ENCODE measurements at regions not wholly inside any gene's neighbourhood (a gene's known extent, or its start where the extent isn't known, plus 50 kb on each side); places are given as distances from the start of the nearest gene placed in this dataset.
A peak's percentile ranks its signal among the peaks of the same experiment; 100 is the strongest.

GRCh38 chr16:49078104-49078503, 203.5 kb downstream of the CBLN1 start:
- no peak for DNase-seq

GRCh38 chr16:49075709-49076108, 205.9 kb downstream of the CBLN1 start:
- no peak for DNase-seq

- DNase-seq = no peak
Observed at GRCh38 chr16:49068224-49068623, 213.4 kb downstream of the CBLN1 start.

GRCh38 chr16:49067776-49068175, 213.9 kb downstream of the CBLN1 start:
- no peak for DNase-seq

GRCh38 chr16:49061137-49061714, 220.4 kb downstream of the CBLN1 start:
- DNase-seq = no peak

- DNase-seq = no peak
Observed at GRCh38 chr16:49060728-49061127, 220.9 kb downstream of the CBLN1 start.

GRCh38 chr16:49058382-49058781, 223.3 kb downstream of the CBLN1 start:
- no peak for DNase-seq

- no peak for DNase-seq
Observed at GRCh38 chr16:49057936-49058335, 223.7 kb downstream of the CBLN1 start.

- no peak for DNase-seq
Observed at GRCh38 chr16:49057391-49057790, 224.2 kb downstream of the CBLN1 start.

- no peak for DNase-seq
Observed at GRCh38 chr16:49056546-49056945, 225.1 kb downstream of the CBLN1 start.

GRCh38 chr16:49055824-49056545, 225.7 kb downstream of the CBLN1 start:
- DNase-seq = no peak

GRCh38 chr16:49055291-49055690, 226.3 kb downstream of the CBLN1 start:
- no peak for DNase-seq

GRCh38 chr16:49054606-49055005, 227.0 kb downstream of the CBLN1 start:
- no peak for DNase-seq

- DNase-seq = no peak
Observed at GRCh38 chr16:49052846-49053245, 228.8 kb downstream of the CBLN1 start.

GRCh38 chr16:49051576-49051975, 230.1 kb downstream of the CBLN1 start:
- no peak for DNase-seq

- DNase-seq = no peak
Observed at GRCh38 chr16:49050607-49051006, 231.0 kb downstream of the CBLN1 start.

- no peak for DNase-seq
Observed at GRCh38 chr16:49049644-49050043, 232.0 kb downstream of the CBLN1 start.

- peak in 1 of 2 donors; percentile 26 for DNase-seq
Observed at GRCh38 chr16:49049191-49049590, 232.4 kb downstream of the CBLN1 start.

GRCh38 chr16:49048557-49048956, 233.1 kb downstream of the CBLN1 start:
- DNase-seq = peak; percentile 26 to 46

GRCh38 chr16:49036126-49036525, 245.5 kb downstream of the CBLN1 start:
- DNase-seq = no peak

- DNase-seq = no peak
Observed at GRCh38 chr16:49027420-49027819, 254.2 kb downstream of the CBLN1 start.

- no peak for DNase-seq
Observed at GRCh38 chr16:49026566-49027181, 255.0 kb downstream of the CBLN1 start.

- DNase-seq = no peak
Observed at GRCh38 chr16:49024896-49025295, 256.7 kb downstream of the CBLN1 start.

GRCh38 chr16:49024016-49024415, 257.6 kb downstream of the CBLN1 start:
- DNase-seq = no peak
